A549 (cell line): ENCODE measurements at regions not wholly inside any gene's neighbourhood (a gene's known extent, or its start where the extent isn't known, plus 50 kb on each side); places are given as distances from the start of the nearest gene placed in this dataset.

Experiments
- ATAC-seq, 2 experiments: fragments of 200-7000 bp in 1 of 2; fragments of >200 bp in 1 of 2; cut with Nextera tagmentation in 1 of 2; cut with Tn5 transposase in 1 of 2; 3 replicates each; pipeline versions ENCODE4 v1.8.0 to v1.9.1; 2018 to 2020; ENCODE audit warnings: mild to moderate bottlenecking in 1 of 2, moderate library complexity in 1 of 2
- CTCF ChIA-PET: fragments of 300-600 bp; sonication (Branson Sonifier 250); formaldehyde crosslinking; extraction: SDS; loops from one replicate; lab custom pipeline; 2021; ENCODE audit warnings: antibody characterized with exemption, inconsistent platforms; lab: Yijun Ruan, JAX
- POLR2A ChIA-PET: fragments of 350-600 bp; formaldehyde crosslinking; extraction: SDS; loops from one replicate; lab custom pipeline; 2021; ENCODE audit warnings: antibody characterized with exemption, inconsistent platforms; lab: Yijun Ruan, JAX
- DNase-seq, 2 experiments: peaks; one replicate each; pipeline versions ENCODE4 v3.0.0 to v3.0.0-alpha.2; 2011 to 2016; ENCODE audit warnings: low read depth in 1 of 2, low spot score in 1 of 2
- FAIRE-seq: peaks from 2 replicates; lab custom pipeline; 2011; peaks lifted over from hg19 to GRCh38; lab: Jason Lieb, UNC
- H3K27ac ChIP-seq, 2 experiments: fragments of >200 bp; sonication (Bioruptor Twin); formaldehyde crosslinking; 3 replicates each; pipeline ENCODE4 v1.5.1; 2016 to 2017
- H3K4me1 ChIP-seq: fragments of >200 bp; sonication (Bioruptor Twin); formaldehyde crosslinking; 3 replicates; pipeline ENCODE4 v1.6.1; 2016
- H3K4me2 ChIP-seq: fragments of >200 bp; sonication (Bioruptor Twin); formaldehyde crosslinking; 3 replicates; pipeline ENCODE4 v1.6.1; 2016
- H3K4me3 ChIP-seq: fragments of >200 bp; sonication (Bioruptor Twin); formaldehyde crosslinking; 3 replicates; pipeline ENCODE4 v1.5.1; 2016
- H3K9me3 ChIP-seq: fragments of >200 bp; sonication (Bioruptor Twin); formaldehyde crosslinking; 3 replicates; pipeline ENCODE4 v1.6.1; 2016
- BHLHE40 ChIP-seq: IDR thresholded peaks from 2 replicates; pipeline ENCODE4 v1.6.1; 2012; ENCODE audit warnings: low read depth, low read length, inconsistent platforms
- CBX2 ChIP-seq: fragments of 200-600 bp; sonication (generic); IDR thresholded peaks from 2 replicates; pipeline ENCODE4 v1.6.1; 2016; ENCODE audit warnings: low read depth, mild to moderate bottlenecking, borderline replicate concordance
- ELK1 ChIP-seq: fragments of 150-350 bp; IDR thresholded peaks from 2 replicates; pipeline ENCODE4 v1.6.1; 2014; ENCODE audit warnings: low read depth, mild to moderate bottlenecking, low read length
- FOSB ChIP-seq: fragments of 250-450 bp; sonication (Bioruptor Pico); IDR thresholded peaks from 2 replicates; pipeline ENCODE4 v1.5.0; 2020; ENCODE audit warnings: mild to moderate bottlenecking, moderate library complexity
- GATA3 ChIP-seq: IDR thresholded peaks from 2 replicates; pipeline ENCODE4 v1.6.1; 2012; ENCODE audit warnings: borderline replicate concordance
- HDAC2 ChIP-seq: fragments of 200-600 bp; sonication (generic); IDR thresholded peaks from 2 replicates; pipeline ENCODE4 v1.6.1; 2016
- HES2 ChIP-seq: fragments of >200 bp; sonication (Bioruptor Twin); formaldehyde crosslinking; IDR thresholded peaks from 2 replicates; pipeline ENCODE4 v1.6.1; 2016
- HMGXB4 ChIP-seq: fragments of 250-450 bp; sonication (Bioruptor Pico); IDR thresholded peaks from 2 replicates; pipeline ENCODE4 v1.5.0; 2021; ENCODE audit warnings: mild to moderate bottlenecking, moderate library complexity, borderline replicate concordance
- KDM1A ChIP-seq: fragments of 200-600 bp; sonication (generic); IDR thresholded peaks from 2 replicates; pipeline ENCODE4 v1.6.1; 2016; ENCODE audit warnings: low read depth, mild to moderate bottlenecking
- KDM5A ChIP-seq: fragments of 200-600 bp; sonication (generic); IDR thresholded peaks from 2 replicates; pipeline ENCODE4 v1.6.1; 2016; ENCODE audit warnings: antibody characterized with exemption, mild to moderate bottlenecking
- MAFK ChIP-seq: fragments of 450-650 bp; IDR thresholded peaks from 2 replicates; pipeline ENCODE4 v1.6.1; 2014; ENCODE audit not compliant: partially characterized antibody
- MAX ChIP-seq: IDR thresholded peaks from 2 replicates; pipeline ENCODE4 v1.6.1; 2012
- PBX3 ChIP-seq: IDR thresholded peaks from 2 replicates; pipeline ENCODE4 v1.6.1; 2012
- POLR2A ChIP-seq: IDR thresholded peaks from 2 replicates; pipeline ENCODE4 v1.6.1; 2012; ENCODE audit warnings: mild to moderate bottlenecking, low read length
- RFX5 ChIP-seq: fragments of 450-650 bp; IDR thresholded peaks from 2 replicates; pipeline ENCODE4 v1.7.1; 2014; ENCODE audit warnings: antibody characterized with exemption, mild to moderate bottlenecking, moderate library complexity
- RNF2 ChIP-seq: fragments of 200-600 bp; sonication (generic); IDR thresholded peaks from 2 replicates; pipeline ENCODE4 v1.6.1; 2016; ENCODE audit warnings: low read depth, mild to moderate bottlenecking, antibody characterized with exemption, moderate library complexity, borderline replicate concordance
- SREBF2 ChIP-seq: fragments of 450-650 bp; IDR thresholded peaks from 2 replicates; pipeline ENCODE4 v1.6.1; 2014; ENCODE audit warnings: mild to moderate bottlenecking, moderate library complexity
- TP53 ChIP-seq: fragments of 250-450 bp; sonication (Bioruptor Pico); IDR thresholded peaks from 2 replicates; pipeline ENCODE4 v1.5.0; 2021; ENCODE audit warnings: mild to moderate bottlenecking, moderate library complexity
- ZNF302 ChIP-seq: fragments of 250-450 bp; sonication (Bioruptor Pico); IDR thresholded peaks from 2 replicates; pipeline ENCODE4 v1.9.0; 2021; ENCODE audit warnings: inconsistent platforms, mild to moderate bottlenecking, moderate library complexity
- WGBS: methylation state at CpG from one replicate; pipeline ENCODE4 v1.1.6; 2017; ENCODE audit errors: missing lambda C conversion rate; 5-methylcytosine and 5-hydroxymethylcytosine counted together

GRCh38 chr13:104577071-104577815 is 1511.0 kb upstream of the SLC10A2 start:
- CTCF ChIA-PET = no interaction called here
- no peak overlapping the region for H3K27ac ChIP-seq
- H3K4me3 ChIP-seq = no peak overlapping the region
- no peak overlapping the region for H3K4me2 ChIP-seq
- H3K4me1 ChIP-seq = no peaks in the 10 kb centered on the region
- no peaks in the 10 kb centered on the region for H3K9me3 ChIP-seq
- DNase-seq (no peak), FAIRE-seq (no peak), ATAC-seq (no peak)
- 36% methylated on average over 4 of the region's 4 CpGs for WGBS
- POLR2A ChIA-PET = no interaction called here
- TF ChIP-seq POLR2A (no peak), RFX5 (no peak), HES2 (no peak), ZNF302 (CRISPR knock-in tag) (no peak), MAX (no peak), KDM1A (no peak), TP53 (CRISPR knock-in tag) (no peak), HMGXB4 (no peak), KDM5A (no peak), SREBF2 (no peak), MAFK (no peak), CBX2 (no peak), HDAC2 (no peak)

- FAIRE-seq (no peak), DNase-seq (no peak), ATAC-seq (no peak)
- Histone ChIP-seq H3K9me3 (no peaks in the 10 kb centered on the region), H3K27ac (no peak overlapping the region), H3K4me1 (no peaks in the 10 kb centered on the region), H3K4me3 (no peak overlapping the region), H3K4me2 (peak overlapping the region; percentile 55; the same call in 2 of the 3 replicates)
- CTCF ChIA-PET = interaction anchor here (0.8 to 4.2 kb wide), 8 partner anchors 9 to 1968 kb away, joined by 3 to 24 read pairs (median 4); no protein-coding TSS in a partner anchor
- TF ChIP-seq RNF2 (no peak), PBX3 (no peak), HES2 (no peak), SREBF2 (no peak), GATA3 (no peak), FOSB (no peak), ELK1 (no peak), BHLHE40 (no peak)
- WGBS = 16% methylated on average over 2 of the region's 2 CpGs
- POLR2A ChIA-PET = no interaction called here
Measured at GRCh38 chr13:104571893-104572229, 1505.6 kb upstream of the SLC10A2 start.
